Thyroid gland (tissue), 4 donors: ENCODE measurements at regions not wholly inside any gene's neighbourhood (a gene's known extent, or its start where the extent isn't known, plus 50 kb on each side); places are given as distances from the start of the nearest gene placed in this dataset.

Source experiments
- POLR2A ChIP-seq, 2 donors: fragments of 450-650 bp; IDR thresholded peaks; one replicate each; pipeline ENCODE4 v1.6.1; 2017; ENCODE audit warnings: antibody characterized with exemption in 2 of 2, mild to moderate bottlenecking in 2 of 2, moderate library complexity in 1 of 2
- TF ChIP-seq, protein P1 (sequence below), 6 experiments: fragments of 200-600 bp in 3 of 6; fragments of 450-650 bp in 3 of 6; sonication (generic) in 3 of 6; IDR thresholded peaks; one replicate each; pipeline ENCODE4 v1.5.1; 2016 to 2019; ENCODE audit warnings: antibody characterized with exemption in 6 of 6, mild to moderate bottlenecking in 2 of 6, inconsistent platforms in 1 of 6, moderate library complexity in 1 of 6

DNA sequence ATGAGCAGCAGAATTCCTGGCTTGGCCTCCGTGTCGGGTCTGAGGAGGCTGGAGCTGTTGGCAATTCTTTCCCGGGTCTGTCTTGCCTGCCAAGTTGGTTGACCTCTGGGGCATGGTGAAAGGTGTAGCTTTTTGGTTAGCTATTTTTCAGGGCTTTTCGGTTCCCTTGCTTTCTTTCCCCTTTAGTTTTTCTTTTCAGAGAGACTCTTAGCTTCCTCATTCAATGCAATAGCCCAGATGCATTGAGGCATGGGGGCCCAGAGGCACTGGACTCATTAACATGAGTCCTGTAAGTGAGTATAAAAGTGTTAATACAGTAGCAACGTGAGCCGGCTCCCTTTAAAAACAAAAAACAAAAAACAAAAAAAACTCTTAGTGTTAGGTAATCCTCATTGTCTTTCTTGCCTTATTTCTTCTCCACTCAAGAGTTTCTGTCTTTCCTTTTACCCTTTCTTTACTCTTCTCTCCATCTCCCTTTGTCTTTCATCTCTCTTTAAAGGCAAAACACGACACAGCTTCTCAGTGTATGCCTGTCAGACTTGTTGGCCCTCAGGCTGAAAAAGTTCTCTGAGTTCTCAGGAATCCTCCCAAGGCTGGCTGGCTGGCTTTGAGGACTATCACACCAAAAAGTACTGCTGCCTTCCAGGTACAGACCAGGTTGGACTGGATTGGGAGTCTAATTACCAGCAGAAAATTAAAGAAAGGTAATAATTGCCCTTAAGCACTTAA is 289.9 kb upstream of the TUT7 start:
- TF ChIP-seq, protein P1, sequence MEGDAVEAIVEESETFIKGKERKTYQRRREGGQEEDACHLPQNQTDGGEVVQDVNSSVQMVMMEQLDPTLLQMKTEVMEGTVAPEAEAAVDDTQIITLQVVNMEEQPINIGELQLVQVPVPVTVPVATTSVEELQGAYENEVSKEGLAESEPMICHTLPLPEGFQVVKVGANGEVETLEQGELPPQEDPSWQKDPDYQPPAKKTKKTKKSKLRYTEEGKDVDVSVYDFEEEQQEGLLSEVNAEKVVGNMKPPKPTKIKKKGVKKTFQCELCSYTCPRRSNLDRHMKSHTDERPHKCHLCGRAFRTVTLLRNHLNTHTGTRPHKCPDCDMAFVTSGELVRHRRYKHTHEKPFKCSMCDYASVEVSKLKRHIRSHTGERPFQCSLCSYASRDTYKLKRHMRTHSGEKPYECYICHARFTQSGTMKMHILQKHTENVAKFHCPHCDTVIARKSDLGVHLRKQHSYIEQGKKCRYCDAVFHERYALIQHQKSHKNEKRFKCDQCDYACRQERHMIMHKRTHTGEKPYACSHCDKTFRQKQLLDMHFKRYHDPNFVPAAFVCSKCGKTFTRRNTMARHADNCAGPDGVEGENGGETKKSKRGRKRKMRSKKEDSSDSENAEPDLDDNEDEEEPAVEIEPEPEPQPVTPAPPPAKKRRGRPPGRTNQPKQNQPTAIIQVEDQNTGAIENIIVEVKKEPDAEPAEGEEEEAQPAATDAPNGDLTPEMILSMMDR (IDR thresholded peaks at IDR 0.05) = no peak
- TF ChIP-seq POLR2A (IDR thresholded peaks at IDR 0.05) = no peak
